Lower leg skin (tissue), 4 donors: ENCODE measurements at regions not wholly inside any gene's neighbourhood (a gene's known extent, or its start where the extent isn't known, plus 50 kb on each side); places are given as distances from the start of the nearest gene placed in this dataset.

ENCODE experiments used
- DNase-seq, 2 donors: peaks; one replicate each; pipeline ENCODE4 v3.0.0-alpha.2; 2019; ENCODE audit warnings: low spot score in 2 of 2
- H3K4me3 ChIP-seq: fragments of 200-600 bp; sonication (generic); 2 replicates; pipeline ENCODE4 v1.5.1; 2017; ENCODE audit warnings: mild to moderate bottlenecking, low read depth; ENCODE audit not compliant: poor library complexity, severe bottlenecking
- CTCF ChIP-seq, 3 donors: fragments of 450-650 bp; IDR thresholded peaks; one replicate each; pipeline ENCODE4 v1.5.1; 2016; ENCODE audit warnings: antibody characterized with exemption in 3 of 3, mild to moderate bottlenecking in 3 of 3, moderate library complexity in 2 of 3
- POLR2A ChIP-seq, 2 donors: fragments of 450-650 bp; IDR thresholded peaks; one replicate each; pipeline ENCODE4 v1.6.1; 2016 to 2017; ENCODE audit warnings: antibody characterized with exemption in 2 of 2, mild to moderate bottlenecking in 1 of 2, moderate library complexity in 1 of 2
- WGBS, 2 donors: methylation state at CpG; one replicate each; pipeline ENCODE4 v1.1.5; 2018; 5-methylcytosine and 5-hydroxymethylcytosine counted together
- intact Hi-C: fragments of 100-400 bp; cut with DNase I; formaldehyde crosslinking; loops from one replicate; pipeline ENCODE4 v1.15.0; 2023; ENCODE audit warnings: low total_unique reads

DNA sequence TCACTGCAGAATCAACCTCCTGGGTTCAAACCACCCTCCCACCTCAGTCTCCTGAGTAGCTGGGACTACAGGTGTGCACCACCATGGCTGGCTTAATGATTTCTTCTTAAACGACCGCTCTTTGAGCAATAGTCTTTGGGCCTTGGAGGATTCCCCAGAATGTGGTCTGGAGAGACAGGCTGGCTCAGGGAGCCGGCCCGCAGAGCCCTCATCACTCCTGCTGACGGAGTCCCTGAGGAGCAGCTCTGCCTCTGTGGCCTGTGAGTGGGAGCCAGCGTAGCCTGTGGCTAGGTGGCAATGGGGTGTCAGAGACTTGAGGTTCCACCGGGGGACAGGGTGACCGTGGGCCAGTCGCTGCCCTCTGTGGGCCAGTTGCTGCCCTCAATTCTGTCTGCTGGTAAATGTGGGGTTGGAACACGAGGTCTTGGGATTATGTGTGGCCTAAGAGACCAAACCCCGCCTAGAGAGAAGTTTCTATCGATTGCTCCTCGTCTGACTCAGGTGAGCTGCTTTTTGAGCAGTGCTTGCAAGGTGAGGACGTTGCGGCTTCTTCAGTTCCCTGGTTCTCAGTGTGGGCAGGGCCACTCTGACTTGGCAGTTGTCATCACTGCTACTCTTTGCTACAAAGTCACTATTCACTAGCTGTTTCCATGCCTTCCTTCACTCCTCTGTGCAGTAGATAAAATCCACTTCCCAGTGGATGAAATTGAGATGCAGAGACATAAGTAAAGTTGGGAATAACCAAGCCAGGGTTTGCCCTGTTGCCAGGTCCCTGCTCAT is 124.8 kb upstream of the NECTIN1 start:
- TF ChIP-seq POLR2A (IDR thresholded peaks at IDR 0.05) (no peak), CTCF (IDR thresholded peaks at IDR 0.05) (no peak)
- WGBS, 2 donors = 83 to 88% methylated on average over 15 of the region's 15 CpGs
- intact Hi-C loops = no loop called here
- no peak for DNase-seq
- H3K4me3 ChIP-seq = no peak overlapping the region

GRCh38 chr11:119852741-119853140 is 123.7 kb upstream of the NECTIN1 start:
- TF ChIP-seq POLR2A (IDR thresholded peaks at IDR 0.05) (no peak), CTCF (IDR thresholded peaks at IDR 0.05) (no peak)
- intact Hi-C loops = no loop called here
- DNase-seq = no peak
- H3K4me3 ChIP-seq = no peak overlapping the region
- WGBS, 2 donors = 73 to 78% methylated on average over 2 of the region's 2 CpGs

- TF ChIP-seq CTCF (IDR thresholded peaks at IDR 0.05) = no peak
- no peak for TF ChIP-seq POLR2A (IDR thresholded peaks at IDR 0.05)
- intact Hi-C loops = no loop called here
- DNase-seq = no peak
- H3K4me3 ChIP-seq = no peak overlapping the region
- WGBS, 2 donors = 87 to 93% methylated on average over 5 of the region's 5 CpGs
These were observed 121.9 kb upstream of the NECTIN1 start for GRCh38 chr11:119850822-119851409.

DNA sequence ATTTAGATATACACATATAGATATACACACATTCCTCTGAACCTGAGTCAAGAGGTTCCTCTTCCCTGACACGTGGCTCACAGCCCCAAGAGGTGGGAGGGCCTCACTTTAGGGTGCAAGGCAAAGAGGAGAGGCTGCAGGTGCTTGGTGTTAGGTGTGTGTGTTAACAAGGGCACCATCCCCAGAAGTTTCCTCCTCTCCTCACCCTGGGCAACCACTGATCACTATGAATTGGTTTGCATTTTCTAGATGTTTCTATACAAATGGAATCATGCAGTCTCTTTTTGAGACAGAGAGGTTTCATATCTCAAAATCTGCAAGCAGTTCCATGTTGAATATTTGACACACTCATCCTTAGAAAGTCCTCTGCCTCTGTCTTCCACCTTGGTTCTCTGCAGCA is 120.9 kb upstream of the NECTIN1 start:
- H3K4me3 ChIP-seq = no peak overlapping the region
- TF ChIP-seq CTCF (IDR thresholded peaks at IDR 0.05) (no peak), POLR2A (IDR thresholded peaks at IDR 0.05) (no peak)
- intact Hi-C loops = no loop called here
- WGBS, 2 donors = 20 to 35% methylated on average over 1 of the region's 1 CpG
- no peak for DNase-seq

GRCh38 chr11:119847853-119848252 is 118.9 kb upstream of the NECTIN1 start:
- intact Hi-C loops = no loop called here
- 63 to 69% methylated on average over 3 to 4 of the region's 4 CpGs for WGBS, 2 donors
- H3K4me3 ChIP-seq = no peak overlapping the region
- no peak for TF ChIP-seq POLR2A (IDR thresholded peaks at IDR 0.05)
- TF ChIP-seq CTCF (IDR thresholded peaks at IDR 0.05) = no peak
- no peak for DNase-seq
